Renal cortical epithelial cell (primary cell): ENCODE measurements at regions not wholly inside any gene's neighbourhood (a gene's known extent, or its start where the extent isn't known, plus 50 kb on each side); places are given as distances from the start of the nearest gene placed in this dataset.
A peak's percentile ranks its signal among the peaks of the same experiment; 100 is the strongest.

Experiments
- DNase-seq: peaks from one replicate; pipeline ENCODE4 v3.0.0-alpha.2; 2011; ENCODE audit warnings: low read depth

DNA sequence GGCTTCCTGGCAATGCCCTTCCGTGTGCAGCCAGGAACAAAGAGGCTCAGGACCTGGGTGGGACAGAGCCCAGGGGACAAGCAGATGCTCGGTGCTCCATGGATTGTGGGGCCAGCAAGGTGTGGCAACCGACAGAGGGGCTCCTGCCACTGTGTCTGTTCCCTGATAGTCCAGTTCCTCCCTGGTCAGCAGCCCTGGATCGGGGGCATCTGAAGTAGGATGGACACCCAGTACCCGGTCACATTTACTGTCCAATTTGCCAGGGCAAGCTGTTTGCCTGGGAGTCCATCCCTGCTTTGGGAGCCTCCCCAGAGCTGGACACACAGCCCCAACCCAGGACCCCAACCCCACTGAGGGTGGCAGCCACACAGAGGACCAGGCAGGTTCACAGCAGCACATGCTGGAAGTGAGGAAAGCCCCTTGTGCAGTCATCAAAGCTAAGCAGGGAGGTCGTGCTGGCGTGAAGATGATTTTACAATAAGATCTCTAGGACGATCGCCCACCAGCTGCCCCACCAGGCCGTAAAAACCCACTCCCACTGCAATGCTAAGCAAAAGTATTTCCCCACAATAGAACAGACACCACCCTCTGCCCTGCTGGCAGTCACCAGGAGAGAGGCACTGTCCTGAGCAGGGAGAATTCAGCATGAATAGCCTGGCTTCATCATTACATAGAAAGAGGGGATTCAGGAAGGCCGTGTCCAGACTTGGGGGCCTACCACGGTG, 141.7 kb downstream of the NDUFA10 start:
- DNase-seq = no peak

GRCh38 chr2:239882781-239883180, 142.4 kb downstream of the NDUFA10 start:
- no peak for DNase-seq

GRCh38 chr2:239882331-239882732, 142.8 kb downstream of the NDUFA10 start:
- DNase-seq = peak; percentile 4

DNA sequence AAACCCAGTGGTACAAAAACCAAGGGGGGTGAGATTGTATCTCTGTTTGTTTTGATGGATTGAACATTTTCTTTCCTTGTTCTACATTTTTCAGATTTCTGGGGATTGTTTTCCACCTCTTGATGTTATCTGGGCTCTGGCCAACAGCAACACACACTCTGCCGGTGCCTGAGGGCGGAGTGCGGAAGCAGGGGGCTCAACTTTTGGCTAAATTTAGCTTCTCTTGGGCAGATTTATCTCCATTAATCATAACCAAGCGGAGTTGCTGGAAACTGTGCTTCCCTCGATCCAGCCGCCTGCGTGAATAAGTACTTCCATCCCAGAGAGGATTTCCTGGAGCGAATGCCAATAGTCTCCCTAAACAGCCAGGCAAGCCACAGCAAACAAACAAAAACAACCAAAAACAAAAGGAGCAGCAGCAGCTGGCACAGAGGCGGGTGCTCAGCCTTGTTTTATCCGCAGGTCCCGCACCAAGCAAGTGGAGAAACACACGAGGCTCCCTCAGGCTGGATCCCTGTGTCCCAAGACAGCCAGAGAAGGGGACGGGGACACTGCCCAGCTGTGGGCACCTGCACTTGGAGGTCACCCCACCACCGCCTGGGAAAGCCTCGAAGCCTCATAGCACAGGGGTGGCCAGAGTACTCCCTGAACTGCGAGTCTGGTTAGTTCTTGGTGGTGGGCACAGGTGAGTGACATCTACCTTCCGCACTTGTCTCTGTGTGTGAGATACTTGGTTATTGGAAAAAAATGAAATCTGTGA, 143.4 kb downstream of the NDUFA10 start:
- no peak for DNase-seq

DNA sequence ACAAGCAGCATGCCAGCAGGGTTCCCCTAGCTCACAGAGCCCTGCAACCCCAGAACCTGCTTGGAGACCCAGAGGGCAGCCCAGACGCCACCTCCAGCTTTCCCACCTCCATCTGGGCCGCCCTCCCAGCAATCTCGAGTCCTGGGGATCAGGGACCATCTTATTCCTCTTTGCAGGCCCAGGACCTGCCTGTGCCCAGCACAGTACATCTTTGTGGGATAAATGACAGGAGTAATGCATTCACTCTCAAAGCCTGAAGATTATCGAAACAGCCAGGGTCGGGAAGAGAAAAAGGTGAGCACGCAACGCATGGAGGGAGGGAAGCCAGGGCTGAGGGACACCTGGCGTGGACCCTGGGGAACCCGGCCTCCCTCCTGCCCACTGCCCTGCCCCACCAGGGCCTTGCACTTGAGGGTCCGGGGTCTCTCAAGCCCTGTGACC, 144.1 kb downstream of the NDUFA10 start:
- DNase-seq = no peak

- no peak for DNase-seq
Measured at GRCh38 chr2:239880396-239880795, 144.7 kb downstream of the NDUFA10 start.

GRCh38 chr2:239879423-239880084, 145.6 kb downstream of the NDUFA10 start:
- no peak for DNase-seq

GRCh38 chr2:239878686-239879085, 146.5 kb downstream of the NDUFA10 start:
- DNase-seq = no peak

DNA sequence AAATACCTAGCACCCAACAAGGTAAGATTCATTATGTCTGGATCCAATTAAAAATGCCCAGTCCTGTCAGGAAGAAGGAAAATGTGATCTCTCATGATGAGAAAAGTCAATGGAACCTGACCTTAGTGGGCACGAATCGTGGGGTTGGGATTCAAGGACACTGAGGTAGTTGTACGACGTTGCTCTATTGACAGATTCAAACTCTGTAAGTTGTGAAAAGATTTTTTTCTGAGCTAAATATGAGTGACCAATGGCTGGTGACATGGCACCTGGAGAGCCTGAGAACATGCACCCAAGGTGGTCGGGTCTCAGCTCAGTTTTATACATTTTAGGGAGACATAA, 148.2 kb downstream of the NDUFA10 start:
- no peak for DNase-seq

DNA sequence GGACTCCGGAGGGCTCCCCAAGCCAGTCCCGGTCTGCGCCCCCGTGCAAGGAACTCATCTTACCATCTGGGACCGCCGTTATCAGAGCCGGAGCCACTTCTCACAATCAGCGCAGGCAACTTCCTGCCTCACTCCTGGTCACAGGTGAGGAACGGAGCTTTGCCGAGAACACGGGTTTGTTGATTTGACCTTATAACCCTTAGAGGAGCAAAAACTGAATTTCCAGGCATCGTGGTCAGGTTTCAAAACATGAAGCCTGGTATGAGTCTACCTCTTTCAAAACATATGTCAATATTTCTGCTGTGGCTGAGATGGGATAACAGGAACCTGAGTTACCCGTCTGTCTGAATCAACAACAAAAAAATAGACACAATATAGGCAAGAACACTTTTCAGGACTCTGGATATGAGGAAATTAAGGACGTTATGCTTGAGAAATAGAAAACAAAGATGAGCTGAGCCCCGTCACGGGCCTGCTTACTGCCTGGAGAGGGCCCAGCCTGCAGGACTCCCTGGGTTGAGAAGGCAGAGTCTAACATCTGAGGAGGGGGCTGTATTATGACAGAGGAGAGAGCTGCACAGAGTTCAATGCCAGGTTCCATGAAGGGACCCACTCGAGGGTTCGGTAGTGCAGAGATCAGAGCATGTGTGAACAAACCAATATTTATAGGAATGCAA, 148.7 kb downstream of the NDUFA10 start:
- no peak for DNase-seq

DNA sequence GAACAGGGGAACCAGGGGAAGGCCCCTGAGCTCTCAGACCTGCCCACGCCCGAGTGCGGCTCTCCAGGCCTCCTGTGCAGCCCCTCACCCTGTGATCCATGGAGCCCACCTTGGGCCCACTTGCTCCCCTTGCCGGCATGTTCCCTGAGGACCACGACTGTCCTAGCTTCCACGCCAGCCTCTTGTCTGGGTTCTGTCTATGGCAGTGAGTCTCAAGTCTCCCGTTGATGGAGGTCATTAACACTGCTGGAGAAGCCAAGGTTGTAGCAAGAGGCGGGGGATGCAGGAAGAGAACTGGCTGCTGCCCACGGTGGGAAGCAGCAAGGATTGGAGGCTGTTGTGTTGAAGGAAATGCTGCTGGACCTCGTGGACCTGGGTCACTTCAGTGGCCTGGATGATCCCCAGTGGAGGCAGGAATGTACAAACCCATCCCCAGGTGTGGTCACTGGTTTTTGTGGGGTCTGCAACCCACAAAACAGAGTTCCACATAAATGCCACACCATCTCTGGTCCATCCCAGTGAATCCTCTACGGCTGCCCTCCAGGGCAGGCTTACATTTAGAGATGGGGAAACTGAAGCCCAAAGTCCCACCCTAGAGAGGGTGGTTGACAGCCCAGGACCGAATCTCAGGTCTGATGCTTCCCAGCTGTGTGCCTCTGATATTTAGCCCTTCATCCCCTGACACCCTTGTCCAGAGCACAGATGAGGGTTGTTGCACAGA, 150.3 kb downstream of the NDUFA10 start:
- DNase-seq = no peak

DNA sequence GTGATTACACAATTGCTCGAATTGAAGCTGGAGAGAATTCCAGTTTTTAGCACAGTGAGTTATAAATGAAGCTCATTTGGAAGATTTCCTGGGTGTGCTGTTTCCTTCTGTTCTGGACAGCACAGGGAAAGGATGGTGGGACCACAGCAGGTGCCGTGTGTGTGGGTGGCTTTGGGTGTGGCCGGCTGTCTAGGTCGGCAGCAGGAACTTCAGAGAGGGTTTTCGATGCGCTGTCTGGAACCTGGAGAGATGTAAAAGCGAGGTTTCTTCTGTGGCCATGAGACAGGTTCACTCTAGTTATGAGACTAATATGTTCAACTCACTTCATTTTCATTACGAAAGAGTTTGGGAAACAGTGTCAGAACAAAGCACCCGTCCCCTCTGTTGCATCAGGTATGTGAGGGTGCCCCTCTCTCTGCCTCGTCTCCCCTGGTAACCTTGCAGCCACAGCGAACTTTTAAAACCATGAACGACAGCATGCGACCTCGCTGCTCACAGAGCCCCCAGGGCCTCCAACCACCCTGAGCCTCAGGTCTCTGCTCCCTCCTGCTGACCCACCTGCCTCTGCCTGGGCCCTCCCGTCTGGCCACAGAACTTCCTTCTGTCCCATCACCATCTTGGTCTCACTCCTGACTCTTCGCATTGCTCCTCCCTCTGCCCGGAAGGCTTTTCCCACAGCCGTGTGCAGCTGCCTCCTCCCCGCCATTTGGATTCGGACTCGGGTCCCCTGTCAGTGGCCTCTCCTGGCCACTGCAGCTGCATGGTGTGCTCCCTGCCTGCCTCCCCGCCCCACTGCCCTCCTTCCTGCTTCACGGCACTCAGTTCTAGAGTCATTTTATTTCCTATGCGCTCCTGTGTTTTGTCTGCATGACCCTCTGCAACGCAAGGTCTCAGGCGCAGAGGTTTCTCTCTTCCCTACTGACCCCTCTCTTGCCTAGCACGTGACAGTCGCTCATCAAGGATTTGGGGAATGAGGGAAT, 151.2 kb downstream of the NDUFA10 start:
- DNase-seq = no peak

DNA sequence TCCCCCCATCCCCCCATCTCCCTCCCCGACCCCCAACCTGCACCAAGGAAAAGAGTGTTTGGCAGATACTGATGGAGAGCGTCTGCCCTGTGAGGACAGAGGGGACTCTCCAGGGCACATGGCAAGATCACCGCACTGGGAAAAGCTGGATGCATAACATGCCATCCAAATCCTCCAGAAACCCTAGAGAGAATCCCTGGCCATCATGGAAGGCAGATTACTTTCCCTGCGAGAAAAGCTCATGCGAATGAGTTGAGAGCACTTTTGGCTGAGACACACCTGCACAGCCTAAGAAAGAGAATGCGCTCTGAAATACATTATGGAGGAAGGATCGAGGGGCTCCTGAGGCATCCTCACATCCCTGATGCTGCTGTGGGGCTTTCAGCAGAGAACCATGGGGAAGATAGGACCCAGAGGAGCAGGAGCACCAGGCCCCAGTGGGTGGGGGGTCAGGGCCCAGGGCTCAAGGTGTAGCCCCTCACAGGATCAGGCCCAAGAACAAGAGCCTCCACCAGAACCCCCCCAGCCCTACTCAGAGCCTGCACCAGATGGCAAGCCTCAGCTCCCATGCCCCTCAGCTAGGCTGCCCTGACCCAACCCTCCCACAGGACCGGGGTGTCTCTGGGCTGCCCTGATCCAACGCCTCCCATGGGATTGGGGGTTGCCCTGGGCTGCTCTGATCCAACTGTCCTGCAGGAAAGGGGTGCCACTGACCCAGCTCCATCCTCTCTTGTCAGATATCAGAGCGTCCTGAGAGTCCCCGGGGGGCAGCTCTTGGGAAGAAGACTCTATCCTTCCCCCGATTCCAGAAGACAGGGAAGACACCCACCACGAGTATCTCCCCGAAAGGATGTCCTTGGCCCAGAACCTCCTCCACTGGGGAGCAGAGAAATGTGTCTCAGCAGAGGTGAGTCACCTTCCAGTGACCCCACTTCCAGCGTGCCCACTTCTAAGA, 153.4 kb downstream of the NDUFA10 start:
- DNase-seq = no peak

GRCh38 chr2:239870863-239871262, 154.3 kb downstream of the NDUFA10 start:
- no peak for DNase-seq

DNA sequence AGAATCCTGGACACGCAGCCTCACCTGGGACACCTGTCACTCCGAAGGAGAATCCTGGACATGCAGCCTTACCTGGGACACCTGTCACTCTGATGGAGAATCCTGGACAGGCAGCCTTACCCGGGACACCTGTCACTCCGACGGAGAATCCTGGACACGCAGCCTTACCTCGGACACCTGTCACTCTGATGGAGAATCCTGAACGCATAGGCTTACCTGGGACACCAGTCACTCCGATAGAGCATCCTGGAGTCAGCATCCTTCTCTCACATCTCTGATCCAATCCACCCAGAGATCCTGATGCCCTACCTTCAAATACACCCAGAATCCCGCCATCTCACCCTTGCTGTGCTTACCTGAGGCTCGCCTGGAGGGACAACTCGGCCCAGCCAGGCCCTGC, 154.9 kb downstream of the NDUFA10 start:
- no peak for DNase-seq

DNA sequence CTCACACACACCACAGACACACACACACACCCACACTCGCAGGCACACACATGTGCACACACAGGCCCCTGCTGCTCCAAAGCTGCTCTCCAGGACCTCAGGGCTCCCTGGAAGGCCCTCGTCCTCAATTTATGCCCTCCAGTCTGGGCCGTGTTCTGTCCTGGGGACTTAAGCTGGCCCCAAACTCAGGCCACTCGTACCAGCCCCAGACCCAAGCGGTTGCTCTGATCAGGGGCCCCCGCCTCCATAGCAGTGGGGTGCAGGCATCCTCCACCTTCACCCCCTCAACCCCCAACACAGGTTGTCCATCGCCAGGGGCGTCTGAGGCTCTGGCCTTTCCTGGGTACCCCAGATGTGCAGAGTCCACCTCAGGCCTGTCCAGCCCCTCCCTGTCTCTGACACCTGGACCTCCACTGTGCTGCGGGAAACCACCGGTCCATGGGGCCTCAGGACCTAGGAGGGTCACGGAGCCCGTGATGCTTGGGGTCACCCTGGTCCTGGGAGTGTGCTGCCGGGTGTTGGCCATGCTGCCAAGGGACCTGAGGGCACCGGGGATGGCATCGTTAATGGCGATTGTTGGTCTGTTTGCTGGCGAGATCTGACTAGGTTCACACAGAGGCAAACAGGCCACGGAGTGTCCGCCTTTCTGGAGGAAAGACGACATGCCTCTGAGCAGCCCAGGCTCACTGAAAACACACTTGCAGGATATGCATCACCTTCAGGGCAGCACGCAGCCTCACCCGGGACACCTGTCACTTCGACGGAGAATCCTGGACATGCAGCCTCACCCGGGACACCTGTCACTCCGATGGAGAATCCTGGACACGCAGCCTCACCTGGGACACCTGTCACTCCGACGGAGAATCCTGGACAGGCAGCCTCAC, 155.6 kb downstream of the NDUFA10 start:
- no peak for DNase-seq

DNA sequence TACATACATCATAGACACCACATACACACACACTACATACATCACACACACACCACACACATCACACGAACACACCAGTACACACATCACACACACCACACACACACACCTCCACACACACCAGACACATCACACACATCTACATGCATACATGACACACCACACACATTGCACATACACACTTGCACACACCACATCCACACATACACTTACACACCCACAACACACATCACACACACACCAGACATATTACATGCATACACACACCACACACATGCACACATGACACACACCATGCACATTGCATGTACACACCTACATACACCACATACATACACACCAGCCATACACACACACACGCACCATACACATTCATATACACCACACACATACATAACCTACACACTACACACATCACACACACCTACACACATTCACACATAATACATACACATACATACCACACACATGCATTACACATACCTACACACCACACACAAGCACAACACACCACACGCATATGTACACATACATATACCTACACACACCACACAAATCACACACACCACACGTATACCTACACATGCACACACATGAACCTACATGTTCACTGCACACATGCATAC, 156.5 kb downstream of the NDUFA10 start:
- no peak for DNase-seq

DNA sequence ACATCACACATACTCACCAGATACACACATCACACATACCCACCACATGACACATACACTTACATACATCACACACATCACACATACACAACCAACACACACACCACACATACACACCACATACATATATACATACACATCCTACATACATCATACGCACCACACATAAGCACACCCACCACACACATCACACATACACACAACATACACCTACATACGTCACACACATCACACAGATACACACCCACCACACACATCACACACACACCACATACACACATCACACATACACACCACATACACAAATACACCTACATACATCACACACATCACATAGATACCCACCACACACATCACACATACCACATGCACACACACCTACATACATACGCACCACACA, 158.4 kb downstream of the NDUFA10 start:
- DNase-seq = no peak
